Gastrocnemius medialis (tissue), 4 donors: ENCODE measurements at regions not wholly inside any gene's neighbourhood (a gene's known extent, or its start where the extent isn't known, plus 50 kb on each side); places are given as distances from the start of the nearest gene placed in this dataset.

Experiments
- POLR2A ChIP-seq, 2 donors: fragments of 450-650 bp; IDR thresholded peaks; one replicate each; pipeline ENCODE4 v1.6.1; 2017; ENCODE audit warnings: antibody characterized with exemption in 2 of 2, mild to moderate bottlenecking in 2 of 2, moderate library complexity in 2 of 2
- TF ChIP-seq, protein P1 (sequence below), 5 experiments: fragments of 450-650 bp in 3 of 5; fragments of 200-600 bp in 2 of 5; sonication (generic) in 2 of 5; IDR thresholded peaks in 4 of 5; conservative IDR thresholded peaks in 1 of 5; 1 replicate in 4 of 5; 2 replicates in 1 of 5; pipeline ENCODE4 v1.5.1; 2016 to 2019; ENCODE audit warnings: antibody characterized with exemption in 5 of 5, mild to moderate bottlenecking in 3 of 5, moderate library complexity in 3 of 5

GRCh38 chr9:28001096-28001495 is 427.8 kb upstream of the C9orf72 start:
- no peak for TF ChIP-seq POLR2A (IDR thresholded peaks at IDR 0.05)
- TF ChIP-seq, protein P1, sequence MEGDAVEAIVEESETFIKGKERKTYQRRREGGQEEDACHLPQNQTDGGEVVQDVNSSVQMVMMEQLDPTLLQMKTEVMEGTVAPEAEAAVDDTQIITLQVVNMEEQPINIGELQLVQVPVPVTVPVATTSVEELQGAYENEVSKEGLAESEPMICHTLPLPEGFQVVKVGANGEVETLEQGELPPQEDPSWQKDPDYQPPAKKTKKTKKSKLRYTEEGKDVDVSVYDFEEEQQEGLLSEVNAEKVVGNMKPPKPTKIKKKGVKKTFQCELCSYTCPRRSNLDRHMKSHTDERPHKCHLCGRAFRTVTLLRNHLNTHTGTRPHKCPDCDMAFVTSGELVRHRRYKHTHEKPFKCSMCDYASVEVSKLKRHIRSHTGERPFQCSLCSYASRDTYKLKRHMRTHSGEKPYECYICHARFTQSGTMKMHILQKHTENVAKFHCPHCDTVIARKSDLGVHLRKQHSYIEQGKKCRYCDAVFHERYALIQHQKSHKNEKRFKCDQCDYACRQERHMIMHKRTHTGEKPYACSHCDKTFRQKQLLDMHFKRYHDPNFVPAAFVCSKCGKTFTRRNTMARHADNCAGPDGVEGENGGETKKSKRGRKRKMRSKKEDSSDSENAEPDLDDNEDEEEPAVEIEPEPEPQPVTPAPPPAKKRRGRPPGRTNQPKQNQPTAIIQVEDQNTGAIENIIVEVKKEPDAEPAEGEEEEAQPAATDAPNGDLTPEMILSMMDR (IDR thresholded peaks at IDR 0.05 in 4 of 5, conservative IDR thresholded peaks at IDR 0.05 in 1 of 5): no peak
